ENCODE measurements at regions not wholly inside any gene's neighbourhood (a gene's known extent, or its start where the extent isn't known, plus 50 kb on each side); places are given as distances from the start of the nearest gene placed in this dataset.

- no peak for TF ChIP-seq CTCF (CRISPR knock-in tag; IDR thresholded peaks at IDR 0.05)
- TF ChIP-seq ERF (CRISPR knock-in tag; IDR thresholded peaks at IDR 0.05): no peak
- no peak for TF ChIP-seq STAT6 (CRISPR knock-in tag; IDR thresholded peaks at IDR 0.05; ENCODE audit: borderline replicate concordance)
- TF ChIP-seq RERE (CRISPR knock-in tag; IDR thresholded peaks at IDR 0.05; ENCODE audit: low read depth): no peak
- no peak for TF ChIP-seq ZNF362 (CRISPR knock-in tag; IDR thresholded peaks at IDR 0.05; ENCODE audit: borderline replicate concordance)
- TF ChIP-seq ZNF674 (CRISPR knock-in tag; IDR thresholded peaks at IDR 0.05; ENCODE audit: low read depth): no peak
- TF ChIP-seq SUZ12 (IDR thresholded peaks at IDR 0.05; ENCODE audit: low read depth, low read length): no peak
- no peak for TF ChIP-seq ARID3A (IDR thresholded peaks at IDR 0.05; ENCODE audit: low read depth, low read length)
- no peak for TF ChIP-seq ZNF24 (IDR thresholded peaks at IDR 0.05)
- no peak for TF ChIP-seq YY1 (IDR thresholded peaks at IDR 0.05; ENCODE audit: insufficient read depth, insufficient replicate concordance, low read depth, low read length)
- no peak for TF ChIP-seq ZNF331 (CRISPR knock-in tag; IDR thresholded peaks at IDR 0.05)
These were observed 137.8 kb downstream of the ZDHHC20 start for GRCh38 chr13:21321269-21321668.
